NOMO-1 treated with dmso at 0.1 percent for 144 hours (cell line): ENCODE measurements at regions not wholly inside any gene's neighbourhood (a gene's known extent, or its start where the extent isn't known, plus 50 kb on each side); places are given as distances from the start of the nearest gene placed in this dataset.
A peak's percentile ranks its signal among the peaks of the same experiment; 100 is the strongest.

Experiments
- DNase-seq: peaks from one replicate; lab custom pipeline; 2025; ENCODE audit not compliant: unreplicated experiment; lab: John Stamatoyannopoulos, UW

DNA sequence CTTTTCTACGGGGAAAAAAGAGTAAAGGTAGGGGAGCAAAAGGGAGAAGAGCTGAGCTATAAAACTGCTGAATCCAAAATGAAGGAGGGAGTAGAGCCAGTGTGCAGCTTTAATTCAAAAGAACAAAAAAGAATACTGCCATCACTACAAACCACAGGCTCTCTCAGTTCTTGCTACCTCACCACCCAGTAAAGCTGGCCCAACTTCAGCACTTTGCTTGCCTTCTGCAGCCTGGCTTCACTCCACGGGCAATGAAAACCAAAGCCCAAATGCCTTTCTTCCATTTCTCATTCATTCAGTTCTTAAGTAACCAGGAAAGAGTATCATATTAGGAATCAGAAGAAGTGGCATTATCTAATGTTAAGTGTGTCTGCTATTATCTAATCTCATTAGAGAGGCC lies 376.8 kb downstream of the BCOR start:
- DNase-seq = no peak

DNA sequence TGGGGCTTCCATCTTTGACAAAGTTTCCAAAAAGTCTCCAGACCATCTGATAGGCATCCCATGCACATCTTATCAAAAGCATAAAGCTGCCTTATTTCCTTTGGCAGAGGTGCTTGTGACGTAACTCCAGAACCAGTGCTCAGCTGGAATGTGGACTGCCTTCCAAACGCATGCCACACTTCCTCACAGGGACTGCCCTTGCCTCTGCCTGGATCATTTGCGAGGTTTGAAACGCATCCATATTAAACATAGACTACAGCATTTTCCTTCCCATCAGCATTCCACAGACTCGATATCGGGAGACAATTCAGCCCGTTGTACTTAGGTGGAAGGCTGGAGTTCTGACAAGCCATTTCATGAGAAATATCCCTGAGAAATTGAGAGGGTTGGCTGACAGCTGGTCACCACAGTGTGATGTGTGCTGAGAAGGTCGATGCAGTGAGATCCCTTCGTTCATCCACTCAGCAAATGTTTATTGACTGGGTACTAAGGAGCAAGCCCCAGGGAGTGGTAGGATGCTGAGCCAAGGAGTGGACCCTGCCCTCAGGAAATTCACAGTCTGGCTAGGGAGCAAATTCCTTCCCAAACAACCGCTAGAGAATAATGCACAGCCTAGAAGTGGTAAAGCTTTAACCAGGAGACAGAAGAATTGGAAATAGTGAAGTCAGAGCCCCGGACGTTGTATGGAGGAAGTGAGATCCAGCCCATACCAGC lies 376.0 kb downstream of the BCOR start:
- no peak for DNase-seq

DNA sequence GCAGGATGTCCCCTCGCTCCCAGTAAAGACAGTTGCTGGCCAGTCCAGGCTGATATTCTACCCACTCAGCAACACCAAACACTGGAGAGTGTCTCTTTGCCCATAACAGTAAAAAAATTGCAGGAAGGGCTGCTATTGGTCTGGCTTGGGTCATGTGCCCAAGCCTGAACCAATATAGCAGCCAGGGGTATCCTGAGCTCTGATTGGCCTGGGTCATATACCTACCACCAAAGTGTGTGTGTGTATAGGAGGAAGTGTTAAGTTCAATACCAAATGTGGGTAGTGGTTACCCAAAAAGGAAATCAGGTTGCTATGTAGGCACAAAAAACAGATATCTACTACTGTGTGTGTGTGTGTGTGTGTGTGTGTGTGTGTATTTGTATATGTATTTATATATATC lies 373.2 kb downstream of the BCOR start:
- DNase-seq = no peak

DNA sequence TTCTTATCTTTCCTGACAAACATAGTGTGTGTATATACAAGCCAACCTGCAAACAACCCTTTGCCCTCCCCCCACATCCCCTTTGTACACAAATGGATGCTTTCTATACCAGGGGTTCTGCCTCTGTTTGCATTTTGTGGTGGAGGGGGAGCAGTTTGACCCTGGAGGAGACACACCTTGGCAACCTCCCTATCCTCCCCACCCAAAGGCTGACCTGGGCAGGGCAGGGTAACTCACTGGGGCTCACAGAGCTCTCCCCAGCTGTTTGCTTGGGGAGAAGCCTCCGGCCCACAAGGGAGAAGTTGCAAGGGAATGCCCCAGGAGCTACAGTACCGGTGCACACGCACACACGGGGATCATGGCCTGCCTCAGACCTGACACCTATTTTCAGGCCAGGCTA lies 372.6 kb downstream of the BCOR start:
- no peak for DNase-seq

DNA sequence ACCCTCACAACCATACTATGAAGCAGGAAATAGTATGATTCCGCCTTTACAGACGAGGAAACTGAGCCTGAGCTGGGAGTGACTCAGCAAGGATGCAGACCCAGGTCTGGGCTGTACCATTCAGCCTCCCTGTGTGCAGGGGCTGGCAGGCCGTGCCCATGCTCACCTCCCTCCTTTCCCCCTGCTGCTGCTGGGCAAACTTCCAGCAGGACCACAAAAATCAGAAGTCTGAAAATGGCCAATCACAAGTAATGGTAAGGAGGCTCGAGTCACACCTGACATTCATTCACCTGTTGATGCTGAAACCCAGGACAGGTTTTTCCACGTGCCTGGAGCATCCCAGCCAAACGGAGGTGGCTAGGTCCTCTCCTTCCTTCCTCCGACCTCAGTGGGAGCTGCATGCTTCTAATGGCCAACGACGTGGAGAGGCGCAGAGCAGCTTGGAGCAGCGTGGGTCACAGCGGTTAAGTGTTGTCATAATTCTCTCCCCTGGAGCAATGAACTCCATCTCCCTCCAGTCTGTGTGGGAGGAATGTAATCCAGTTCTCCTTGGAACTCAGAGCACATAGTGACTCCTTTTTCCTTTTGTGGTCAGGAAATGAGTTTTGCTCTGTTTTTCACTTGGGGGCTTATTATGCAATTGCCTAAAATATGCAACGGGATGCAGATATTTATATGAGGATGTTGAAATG lies 371.7 kb downstream of the BCOR start:
- DNase-seq = no peak

DNA sequence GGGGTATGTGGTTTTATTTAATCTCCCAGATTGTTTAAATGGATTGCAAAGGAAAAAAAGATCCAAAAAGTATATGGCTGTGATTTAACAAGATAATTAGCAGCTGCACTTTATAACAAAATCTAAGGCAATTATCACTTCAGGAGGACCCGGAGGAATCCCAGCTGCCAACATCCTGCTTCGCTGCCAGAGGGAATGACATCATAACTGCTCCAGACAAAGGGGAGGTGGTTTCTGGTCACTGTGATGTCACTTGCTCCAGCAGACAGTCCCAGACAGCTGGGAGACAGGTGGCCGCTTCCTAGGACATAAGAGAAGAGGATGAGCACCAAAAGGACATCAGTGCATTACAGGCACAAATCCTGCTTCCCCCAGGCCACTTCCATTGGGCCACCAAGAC lies 371.0 kb downstream of the BCOR start:
- no peak for DNase-seq

DNA sequence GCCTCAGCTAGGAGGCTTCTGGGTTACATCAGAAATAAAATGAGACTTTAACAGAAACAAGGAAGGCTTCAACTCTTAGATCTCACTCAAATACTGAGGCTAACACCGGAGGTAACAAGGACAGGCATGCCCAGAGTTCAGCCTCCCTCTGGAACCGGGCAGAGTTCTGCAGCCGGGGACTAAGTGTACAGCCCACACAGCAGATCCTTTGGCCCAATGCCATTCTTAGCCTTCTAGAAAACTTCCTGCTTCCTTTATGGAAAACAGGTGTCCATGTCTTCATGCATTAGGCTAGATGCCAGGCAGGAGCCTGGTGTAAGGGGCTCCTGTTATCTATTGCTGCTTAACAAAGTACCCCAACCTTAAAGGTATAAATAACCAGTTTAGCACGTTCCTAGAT lies 369.7 kb downstream of the BCOR start:
- DNase-seq = no peak

DNA sequence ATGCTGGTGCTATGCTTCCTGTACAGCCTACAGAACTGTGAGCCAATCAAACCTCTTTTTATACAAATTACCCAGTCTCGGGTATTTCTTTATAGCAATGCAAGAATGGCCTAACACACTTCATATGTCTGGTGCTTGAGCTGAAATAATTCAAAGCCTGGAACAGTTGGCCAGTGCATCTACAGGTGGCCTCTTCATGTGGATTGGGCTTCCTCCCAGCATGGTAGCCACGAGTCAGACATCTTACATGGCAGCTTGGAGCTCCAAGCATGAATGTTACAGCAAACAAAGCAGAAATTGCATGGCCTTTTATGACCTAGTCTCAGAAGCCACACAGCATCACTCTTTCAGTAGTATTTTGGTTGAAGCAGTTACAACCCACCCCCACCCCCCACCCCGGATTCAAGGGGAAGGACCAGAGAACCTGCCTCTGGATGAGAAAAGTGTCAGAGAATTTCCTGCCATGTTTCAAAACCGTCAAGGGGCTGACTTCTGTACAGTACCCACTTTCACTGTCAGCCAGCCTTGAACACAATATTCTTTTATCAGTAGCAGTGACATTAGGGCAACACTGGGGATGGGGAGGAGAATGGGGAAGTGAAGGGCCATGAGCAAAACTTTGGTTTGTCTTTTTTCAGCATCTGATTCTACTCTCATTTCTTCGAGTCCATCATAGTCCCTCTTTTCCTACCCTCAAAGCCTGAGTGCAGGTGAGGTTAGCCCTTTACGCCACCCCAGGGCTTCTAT lies 368.7 kb downstream of the BCOR start:
- DNase-seq = no peak

DNA sequence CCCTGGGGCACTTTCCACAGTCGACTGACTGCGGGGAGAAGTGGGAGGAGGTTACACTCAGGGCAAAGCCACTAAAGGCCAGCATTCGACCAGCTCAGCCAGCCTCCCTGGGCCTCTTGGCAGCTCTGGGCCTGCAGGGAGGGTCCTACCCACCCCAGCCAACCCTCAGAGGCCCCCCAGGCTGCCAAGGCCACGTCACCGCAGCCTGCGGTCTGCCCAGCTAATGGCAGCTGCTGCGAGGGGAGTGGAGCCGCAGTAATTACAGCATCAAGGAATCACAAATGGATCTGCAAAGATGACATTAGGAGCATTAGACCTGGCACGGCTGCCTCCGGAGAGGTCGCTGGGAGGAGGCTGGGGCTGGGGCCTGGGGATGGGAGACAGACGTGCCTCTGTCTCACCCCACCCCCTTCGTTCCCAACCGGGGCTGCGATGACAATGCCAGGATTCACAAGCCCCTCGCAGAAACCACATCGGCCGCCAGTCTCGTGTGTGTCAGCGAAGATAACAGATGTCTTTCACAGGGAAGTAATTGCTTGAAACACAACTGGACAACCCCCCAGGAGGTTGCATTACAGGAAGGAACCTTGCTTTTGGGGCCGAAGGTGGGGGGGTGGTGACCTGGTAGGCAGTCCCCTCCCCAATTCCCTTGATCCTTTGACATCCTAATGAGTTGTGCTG lies 367.6 kb downstream of the BCOR start:
- DNase-seq = no peak

DNA sequence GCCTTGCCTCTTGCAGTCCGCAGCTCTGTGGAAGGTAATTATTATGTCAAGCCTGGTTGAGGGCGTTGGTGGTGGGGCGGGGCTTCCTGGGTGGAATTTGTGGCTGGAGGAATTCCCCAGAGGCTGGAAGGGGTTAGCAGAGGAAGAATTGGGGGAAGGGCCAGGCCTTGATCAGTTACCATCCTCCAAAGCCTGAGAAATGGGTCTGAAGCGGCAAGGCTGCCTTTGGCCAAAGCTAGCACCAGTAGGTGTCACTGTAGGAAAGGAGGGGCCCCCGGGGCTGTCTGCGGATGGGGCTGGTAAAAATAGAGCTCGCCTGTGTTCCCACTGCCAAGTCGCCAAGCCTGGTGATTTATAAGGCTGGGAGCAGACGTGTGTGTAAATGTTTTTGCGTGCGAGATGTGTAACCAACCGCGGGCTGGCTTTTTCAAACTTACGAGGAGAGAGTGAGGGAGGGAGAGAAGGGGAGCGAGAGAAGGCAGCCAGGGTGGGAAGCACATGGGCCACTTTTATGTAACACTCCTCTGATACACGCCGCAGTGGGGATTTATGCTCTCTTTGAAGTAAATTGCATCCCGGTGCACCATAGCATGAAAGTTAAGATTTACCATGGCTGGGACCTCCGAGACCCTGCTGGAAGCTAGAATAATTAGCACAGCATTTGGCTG lies 367.0 kb downstream of the BCOR start:
- DNase-seq = peak; percentile 58

DNA sequence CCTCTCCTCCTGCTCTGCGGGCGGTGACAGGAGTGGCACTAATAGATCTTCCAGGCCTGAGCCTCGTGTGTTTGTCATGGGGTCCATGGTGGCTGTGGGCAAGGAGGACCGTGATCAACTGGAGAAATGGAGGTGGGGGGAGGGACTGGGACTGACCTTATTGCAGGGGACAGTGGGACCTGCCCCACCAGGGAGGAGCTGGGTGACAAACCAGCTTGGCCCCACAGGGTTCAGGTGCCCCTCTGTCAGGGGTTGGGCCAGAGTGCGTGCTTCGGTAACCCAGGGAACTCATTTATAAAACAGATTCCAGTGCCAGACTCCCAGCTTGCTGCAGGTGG lies 366.5 kb downstream of the BCOR start:
- DNase-seq = no peak

DNA sequence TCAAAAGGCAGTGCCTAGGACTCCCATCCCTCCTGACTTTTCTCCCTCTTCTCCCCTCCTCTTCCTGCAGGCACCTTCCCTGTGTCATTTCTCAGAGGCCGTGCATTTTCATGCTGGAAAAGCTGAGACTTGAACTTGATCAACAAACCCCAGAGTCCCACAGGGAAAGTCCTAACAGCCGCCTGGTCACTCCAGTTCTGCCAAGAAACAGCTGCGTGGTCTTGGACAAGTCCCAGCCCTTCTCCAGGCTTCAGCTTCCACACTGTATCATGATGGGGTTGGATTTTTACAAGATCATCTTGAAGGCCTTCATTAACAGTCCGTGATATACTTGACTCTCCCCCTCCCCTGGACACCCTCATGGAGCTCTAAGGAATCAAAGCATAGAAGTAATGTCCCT lies 366.0 kb downstream of the BCOR start:
- DNase-seq = no peak

DNA sequence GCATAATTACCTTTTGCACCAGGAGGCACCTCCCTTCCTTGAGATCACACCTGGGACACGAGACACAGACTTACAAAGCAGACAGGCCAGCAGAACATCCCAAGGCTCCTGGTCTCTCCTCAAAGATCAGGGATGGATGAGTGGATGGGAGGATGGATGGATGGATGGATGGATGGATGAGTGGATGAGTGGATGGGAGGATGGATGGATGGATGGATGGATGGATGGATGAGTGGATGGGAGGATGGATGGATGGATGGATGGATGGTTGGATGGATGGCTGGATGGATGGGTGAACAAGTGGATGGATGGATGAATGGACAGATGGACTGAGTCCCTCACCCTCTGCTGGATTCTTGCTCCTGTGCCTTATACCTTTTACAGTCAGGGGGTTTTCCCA lies 364.0 kb downstream of the BCOR start:
- DNase-seq = no peak

DNA sequence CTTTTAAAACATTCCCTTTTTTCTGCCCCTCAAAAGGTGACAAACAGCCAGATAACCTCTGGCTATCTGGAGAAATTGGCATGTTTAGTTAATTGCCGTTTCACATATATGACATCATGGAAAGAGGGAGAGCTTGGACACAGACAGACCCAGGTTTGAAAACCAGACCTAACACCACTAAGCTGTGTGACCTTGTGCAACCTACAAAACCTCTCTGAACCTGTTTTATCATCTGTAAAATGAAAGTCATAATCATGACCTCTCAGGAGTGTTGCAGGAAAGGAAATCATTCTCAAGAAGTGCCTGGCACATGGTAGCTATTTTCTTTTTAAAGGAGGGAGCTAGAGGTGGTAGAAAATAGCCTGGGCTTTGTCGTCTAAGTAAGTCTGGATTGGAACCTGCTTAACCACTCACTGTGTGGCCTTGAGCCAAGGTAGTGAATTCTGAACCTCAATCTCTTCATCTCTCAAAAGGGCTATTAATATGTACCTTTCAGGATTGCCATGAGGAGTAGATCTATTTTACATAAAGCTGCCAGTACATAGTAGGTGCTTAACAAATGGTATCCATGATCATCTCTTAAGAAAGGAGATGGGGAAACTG lies 363.5 kb downstream of the BCOR start:
- DNase-seq = no peak

DNA sequence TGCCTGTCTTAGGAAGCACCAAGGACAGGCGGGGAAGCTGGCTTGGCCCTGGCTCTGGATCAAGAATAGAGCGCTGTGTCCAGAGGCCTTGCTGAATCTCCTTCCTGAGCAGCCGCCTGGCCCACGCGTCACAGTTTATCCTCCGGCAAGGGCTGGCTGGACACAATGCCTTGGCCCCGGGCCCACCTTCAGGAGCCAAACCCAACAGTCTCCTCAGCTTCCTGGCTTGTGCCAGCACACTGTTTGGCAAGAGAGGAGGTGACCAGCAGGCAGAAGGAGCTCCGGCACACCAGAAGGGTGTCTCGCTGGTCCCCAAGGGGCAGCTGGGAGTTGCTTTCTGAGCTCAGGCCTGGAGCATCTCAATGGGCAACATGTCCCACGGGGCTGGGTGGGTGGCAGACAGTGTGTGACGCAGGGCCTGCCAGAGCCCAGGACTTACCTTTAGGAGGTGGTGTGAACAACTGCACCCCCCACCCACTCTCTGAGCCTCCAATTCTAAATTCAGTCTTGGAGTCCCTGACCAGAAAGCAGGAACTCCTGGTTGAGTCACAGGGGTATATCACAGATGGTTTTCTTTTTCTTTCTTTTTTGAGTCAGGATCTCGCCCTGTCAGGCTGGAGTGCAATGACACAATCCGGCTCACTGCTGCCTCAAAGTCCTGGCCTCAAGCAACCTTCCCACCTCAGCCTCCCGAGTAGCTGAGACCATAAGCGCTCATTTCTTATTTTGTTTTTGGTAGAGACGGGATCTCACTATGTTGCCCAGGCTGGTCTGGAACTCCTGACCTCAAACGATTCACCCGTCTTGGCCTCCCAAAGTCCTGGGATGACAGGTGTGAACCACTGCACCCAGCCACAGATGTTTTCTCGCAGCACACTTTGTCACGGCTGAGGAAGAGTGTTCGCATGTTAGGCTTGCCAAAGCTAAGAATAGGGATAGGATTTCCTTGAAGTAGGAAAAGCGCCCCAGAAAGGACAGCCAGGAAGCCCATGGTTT lies 361.2 kb downstream of the BCOR start:
- DNase-seq = no peak

DNA sequence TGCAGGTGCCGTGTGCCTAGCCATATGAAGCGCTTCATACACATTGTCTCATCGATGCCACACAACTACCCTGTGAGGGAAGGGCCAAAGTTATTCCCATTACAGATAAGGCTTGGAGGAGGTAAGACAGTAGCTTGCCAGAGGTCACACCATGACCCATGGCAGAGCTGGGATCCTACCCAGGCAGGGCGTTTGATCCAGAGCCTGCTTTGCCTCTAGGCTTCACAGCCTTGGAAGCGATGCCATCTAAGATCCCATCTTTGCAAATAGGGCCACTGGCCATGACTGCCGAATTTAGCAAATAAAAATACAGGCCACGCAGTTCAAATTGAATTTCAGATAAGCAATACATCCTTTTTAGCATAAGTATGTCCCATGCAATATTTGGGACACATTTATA lies 358.2 kb downstream of the BCOR start:
- DNase-seq = no peak

DNA sequence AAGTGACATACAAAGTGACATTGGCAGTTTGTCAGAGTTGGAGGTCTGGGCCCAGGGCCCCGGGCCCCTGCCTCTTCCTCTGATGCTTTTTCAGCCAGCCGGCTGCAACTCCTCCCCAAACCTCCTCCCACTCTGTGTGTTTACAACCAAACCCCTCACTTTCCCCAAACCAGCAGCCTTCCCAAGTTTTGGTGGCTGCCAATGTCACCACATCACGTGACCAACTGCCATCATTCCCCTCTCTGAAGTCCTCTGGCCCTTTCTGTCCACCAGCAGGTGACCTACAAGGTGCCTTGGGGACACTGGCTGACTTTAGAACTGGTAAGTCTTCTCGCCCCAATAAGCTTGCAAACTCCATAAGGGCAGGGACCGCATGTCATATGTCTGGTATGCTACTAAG lies 357.7 kb downstream of the BCOR start:
- no peak for DNase-seq

DNA sequence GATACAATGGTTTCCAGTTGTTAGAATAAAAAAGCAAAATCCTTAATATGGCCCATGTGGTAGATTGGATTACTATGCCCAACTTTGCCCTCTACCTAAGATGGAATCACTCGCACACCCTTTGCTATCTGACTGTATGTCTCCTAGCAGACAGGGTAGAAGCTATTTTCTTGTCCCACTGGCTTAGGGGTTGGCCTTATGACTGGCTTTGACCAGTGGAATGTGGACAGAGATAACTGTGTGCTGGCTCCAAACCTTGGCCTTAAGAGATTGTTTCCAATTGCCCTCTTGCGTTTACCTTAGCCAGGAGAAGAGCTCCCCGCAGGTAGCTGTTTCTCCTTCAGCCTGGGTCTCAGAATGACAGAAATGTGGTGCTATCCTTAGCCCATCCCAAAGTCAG lies 355.9 kb downstream of the BCOR start:
- no peak for DNase-seq

DNA sequence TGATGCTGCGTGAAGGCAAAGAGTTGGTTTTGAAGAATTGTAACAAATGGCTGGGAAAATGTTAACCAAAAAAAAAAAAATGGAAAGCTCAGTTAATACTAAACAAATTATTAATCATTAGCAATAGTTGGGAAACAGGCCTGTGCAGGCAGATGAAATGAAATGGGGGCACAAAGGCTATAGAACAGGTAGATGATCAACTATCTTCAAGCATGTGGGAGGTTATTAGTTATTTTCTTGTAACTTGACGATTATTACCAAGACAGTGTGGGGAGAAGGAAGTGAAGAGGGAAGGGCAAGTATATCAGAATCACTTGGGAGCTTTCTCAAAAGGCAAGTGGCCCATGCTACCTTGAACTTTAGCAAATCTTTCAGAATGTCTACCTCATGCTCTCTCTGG lies 351.9 kb downstream of the BCOR start:
- DNase-seq = no peak

DNA sequence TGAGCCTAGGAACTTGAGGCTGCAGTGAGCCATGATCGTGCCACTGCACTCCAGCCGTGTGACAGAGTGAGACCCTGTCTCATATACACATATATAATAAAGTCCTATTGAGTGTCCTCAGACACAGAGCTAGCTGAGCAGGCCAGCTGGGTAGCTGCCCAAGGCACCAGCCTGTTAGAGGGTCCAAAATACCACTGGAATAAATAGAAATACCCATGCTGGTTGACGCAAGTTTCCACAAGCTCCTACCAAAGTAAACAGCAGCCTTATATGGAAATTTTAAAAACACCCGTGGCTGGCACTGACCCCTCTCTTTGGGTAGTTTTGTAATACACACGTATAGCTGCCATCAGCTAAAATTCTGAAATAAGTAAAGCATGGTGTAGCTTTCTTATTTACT lies 348.6 kb downstream of the BCOR start:
- no peak for DNase-seq
